ENCODE measurements at regions not wholly inside any gene's neighbourhood (a gene's known extent, or its start where the extent isn't known, plus 50 kb on each side); places are given as distances from the start of the nearest gene placed in this dataset.

DNA sequence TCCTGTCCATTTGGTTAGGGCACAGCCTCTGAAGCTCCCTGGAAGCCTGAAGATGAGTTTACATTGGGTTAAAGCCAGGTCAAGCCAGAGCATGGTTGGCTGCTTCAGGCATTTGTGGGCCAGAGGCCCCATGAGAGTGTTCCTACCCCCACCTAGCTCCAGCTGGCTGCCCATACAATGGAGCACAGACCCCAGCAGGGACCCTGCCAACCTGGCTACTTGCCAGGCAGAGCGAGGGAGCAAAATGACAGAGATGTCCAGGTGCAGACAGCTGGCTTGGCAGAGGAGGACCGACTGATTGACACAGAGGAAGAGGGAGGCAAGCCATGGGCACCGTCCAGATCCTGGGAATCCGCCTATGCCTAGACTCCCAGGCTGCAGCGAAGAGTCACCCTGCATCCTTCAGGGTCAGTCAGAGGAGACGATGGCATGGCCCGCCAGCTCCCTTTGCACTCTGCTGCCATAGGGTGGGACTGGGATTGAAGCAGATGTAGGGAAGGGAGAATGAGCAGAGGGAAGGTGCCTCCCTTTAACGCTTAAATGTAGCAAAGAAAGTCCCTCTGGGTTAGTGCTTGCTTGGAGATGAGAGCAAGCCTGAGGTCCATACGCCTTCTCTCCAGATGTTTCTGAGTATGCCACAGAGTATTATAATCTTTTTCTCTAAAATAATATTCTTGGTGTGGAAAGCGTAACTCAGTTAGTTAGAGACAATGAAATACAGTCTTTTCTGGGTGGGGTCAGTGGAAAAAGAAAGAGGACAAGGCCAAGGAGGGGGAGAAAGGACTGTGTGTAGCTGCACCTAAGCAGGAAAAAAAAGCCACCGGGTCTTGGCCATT is 77.6 kb upstream of the FYN start:
- no peaks in the 10 kb centered on the region for H3K36me3 Mint-ChIP-seq
- H3K27me3 Mint-ChIP-seq: no peaks in the 10 kb centered on the region
- peaks cover 5% of the 10 kb centered on the region for H3K4me1 Mint-ChIP-seq (ENCODE audit: low read depth)
- no peak overlapping the region for H3K4me3 Mint-ChIP-seq
- H3K9me3 Mint-ChIP-seq (ENCODE audit: low read depth): no peaks in the 10 kb centered on the region
- no peak overlapping the region for H3K27ac Mint-ChIP-seq

DNA sequence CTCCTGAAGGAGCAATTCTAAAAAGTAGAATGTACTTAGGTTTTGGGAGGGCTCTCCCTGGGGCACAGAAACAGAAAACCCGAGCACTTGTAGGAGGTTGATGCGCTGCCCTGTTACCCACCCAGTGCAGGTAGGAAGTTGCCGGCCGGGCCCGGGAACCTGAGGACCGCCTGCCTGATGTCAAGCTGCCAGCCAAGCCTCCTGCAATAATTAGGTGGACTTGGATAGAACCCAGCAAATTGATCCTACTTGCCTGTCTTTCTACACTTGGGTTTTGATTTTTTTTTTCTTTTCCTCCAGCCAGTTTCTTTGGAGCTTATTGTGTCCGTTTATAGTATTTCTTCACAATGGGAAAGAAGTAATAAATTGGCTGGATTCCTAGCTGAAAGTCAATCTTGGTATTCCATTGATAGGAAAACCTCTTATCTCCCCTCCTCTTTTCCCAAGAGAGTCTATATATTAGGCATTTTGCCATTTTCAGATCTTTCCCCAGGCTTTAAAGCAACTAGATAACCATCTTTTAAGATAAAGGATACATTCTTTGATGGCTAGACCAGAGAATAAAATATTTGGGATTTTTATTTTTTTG is 78.3 kb upstream of the FYN start:
- Mint-ChIP-seq H3K9me3 (ENCODE audit: low read depth) (no peaks in the 10 kb centered on the region), H3K4me1 (ENCODE audit: low read depth) (peaks cover 5% of the 10 kb centered on the region), H3K36me3 (no peaks in the 10 kb centered on the region), H3K27ac (no peak overlapping the region), H3K4me3 (no peak overlapping the region), H3K27me3 (no peaks in the 10 kb centered on the region)

DNA sequence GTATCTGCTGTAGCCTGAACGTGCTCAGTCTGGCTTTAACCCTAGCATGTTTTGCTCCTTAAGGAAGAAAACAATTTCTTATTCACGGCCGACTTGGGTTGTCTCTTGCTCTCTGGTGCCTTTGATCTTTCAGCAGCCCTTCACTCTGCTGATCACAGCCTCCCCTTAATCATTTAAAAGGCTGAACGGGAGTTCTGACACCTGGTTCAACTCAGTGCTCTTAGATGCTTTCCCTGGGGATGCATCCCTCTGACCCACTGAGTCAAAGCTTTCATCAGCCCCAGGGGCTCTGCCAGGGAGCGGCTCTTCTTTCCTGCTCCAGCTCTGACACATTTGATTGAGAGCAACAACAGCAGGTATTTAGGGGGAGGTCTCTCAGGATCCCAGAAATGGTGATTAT is 79.0 kb upstream of the FYN start:
- peaks cover 5% of the 10 kb centered on the region for H3K4me1 Mint-ChIP-seq (ENCODE audit: low read depth)
- no peak overlapping the region for H3K4me3 Mint-ChIP-seq
- H3K36me3 Mint-ChIP-seq: no peaks in the 10 kb centered on the region
- no peak overlapping the region for H3K27ac Mint-ChIP-seq
- H3K27me3 Mint-ChIP-seq: no peaks in the 10 kb centered on the region
- H3K9me3 Mint-ChIP-seq (ENCODE audit: low read depth): no peaks in the 10 kb centered on the region

DNA sequence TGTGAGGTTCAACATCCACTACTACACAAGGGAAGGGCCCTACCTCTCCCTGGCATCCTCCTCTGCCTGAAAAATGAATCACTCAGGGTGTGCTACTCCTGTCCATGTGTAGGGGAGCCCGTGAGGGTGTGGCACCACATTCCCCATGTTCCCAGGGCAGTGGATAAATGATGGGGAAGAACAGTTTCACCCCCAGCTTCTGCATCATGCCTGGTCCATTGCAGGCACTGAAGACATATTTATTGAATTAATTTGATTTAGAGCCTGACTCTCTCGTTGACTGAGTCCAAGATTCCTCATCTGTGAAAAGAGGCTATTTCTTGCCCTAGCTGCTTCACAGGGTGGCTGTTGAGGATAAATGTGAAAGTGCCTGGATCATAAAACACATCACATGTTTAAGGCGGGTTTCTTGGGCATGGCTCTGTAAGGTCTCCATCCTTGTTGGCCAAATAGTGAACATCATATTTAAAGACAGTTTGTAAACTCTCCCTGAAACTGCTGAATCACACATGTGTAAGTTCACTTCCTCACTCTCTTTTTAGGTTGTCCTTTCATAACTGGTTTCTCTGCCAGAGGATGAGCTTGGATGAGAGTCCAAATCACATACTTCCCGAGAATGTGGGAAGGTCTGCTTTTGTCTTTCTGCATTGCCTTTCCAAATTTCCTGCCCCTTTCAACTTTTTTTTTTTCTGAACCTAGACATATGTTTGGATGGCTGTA is 79.7 kb upstream of the FYN start:
- H3K4me3 Mint-ChIP-seq: no peak overlapping the region
- H3K9me3 Mint-ChIP-seq (ENCODE audit: low read depth): no peaks in the 10 kb centered on the region
- no peaks in the 10 kb centered on the region for H3K27me3 Mint-ChIP-seq
- no peaks in the 10 kb centered on the region for H3K36me3 Mint-ChIP-seq
- H3K27ac Mint-ChIP-seq: no peak overlapping the region
- peaks cover 5% of the 10 kb centered on the region for H3K4me1 Mint-ChIP-seq (ENCODE audit: low read depth)

GRCh38 chr6:111956098-111956497 is 82.8 kb upstream of the FYN start:
- no peak overlapping the region for H3K27ac Mint-ChIP-seq
- peaks cover 5% of the 10 kb centered on the region for H3K4me1 Mint-ChIP-seq (ENCODE audit: low read depth)
- H3K4me3 Mint-ChIP-seq: no peak overlapping the region
- no peaks in the 10 kb centered on the region for H3K36me3 Mint-ChIP-seq
- H3K9me3 Mint-ChIP-seq (ENCODE audit: low read depth): no peaks in the 10 kb centered on the region
- H3K27me3 Mint-ChIP-seq: no peaks in the 10 kb centered on the region

DNA sequence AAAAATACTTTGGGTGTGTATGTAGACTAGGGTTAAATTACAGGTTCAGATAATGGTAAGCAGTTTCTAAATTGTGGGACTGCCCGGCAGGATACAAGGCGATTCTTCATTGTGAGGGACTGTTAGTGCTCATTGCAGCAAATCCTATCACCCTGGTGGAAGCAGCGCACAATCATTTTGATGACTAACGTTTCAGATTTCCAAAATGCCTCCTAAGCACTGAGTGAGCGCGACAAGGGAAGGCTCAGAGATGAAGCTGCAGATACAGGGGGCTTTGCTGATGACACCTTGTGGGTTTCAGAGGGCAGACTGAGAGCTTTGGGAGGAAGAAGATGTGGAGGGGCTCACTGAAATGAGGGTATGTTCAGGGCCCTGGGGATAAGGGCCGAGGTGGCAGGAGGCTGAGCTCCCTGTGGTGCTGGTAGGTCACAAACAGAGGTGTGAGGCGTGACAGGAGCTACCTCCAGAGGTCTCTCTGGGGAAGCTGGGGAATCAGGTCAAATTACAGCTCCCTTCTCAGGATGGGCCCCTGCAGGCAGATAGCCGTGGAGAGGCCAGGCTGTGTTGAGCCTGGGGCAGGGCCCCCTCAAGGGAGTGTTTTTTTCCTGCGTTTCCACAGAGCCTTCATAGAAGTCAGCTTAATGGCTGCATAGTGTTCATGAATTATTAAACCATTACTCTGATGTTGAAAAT is 84.5 kb upstream of the FYN start:
- Mint-ChIP-seq H3K4me1 (ENCODE audit: low read depth) (peaks cover 2% of the 10 kb centered on the region), H3K27ac (no peak overlapping the region), H3K27me3 (no peaks in the 10 kb centered on the region), H3K9me3 (ENCODE audit: low read depth) (no peaks in the 10 kb centered on the region), H3K36me3 (no peaks in the 10 kb centered on the region), H3K4me3 (no peak overlapping the region)

DNA sequence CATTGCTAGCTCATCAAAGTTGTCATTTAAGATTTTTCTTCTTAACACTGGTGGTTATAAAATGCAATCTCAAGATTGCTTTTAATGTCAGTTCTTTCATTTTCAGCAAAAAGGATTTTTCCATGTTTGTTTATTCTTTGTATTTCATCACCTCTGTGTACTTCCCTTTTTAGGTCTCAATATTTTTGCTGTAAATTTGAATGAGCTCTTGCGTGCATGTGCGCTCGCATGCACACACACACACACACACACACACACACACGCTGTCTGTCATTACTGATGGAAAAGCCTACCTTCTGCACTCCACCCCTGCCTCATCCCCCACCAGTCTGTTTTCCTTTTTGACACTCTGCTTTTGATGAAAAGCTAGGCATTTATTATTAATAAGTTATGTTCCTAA is 85.3 kb upstream of the FYN start:
- H3K9me3 Mint-ChIP-seq (ENCODE audit: low read depth): no peaks in the 10 kb centered on the region
- no peak overlapping the region for H3K4me3 Mint-ChIP-seq
- H3K4me1 Mint-ChIP-seq (ENCODE audit: low read depth): no peaks in the 10 kb centered on the region
- H3K36me3 Mint-ChIP-seq: no peaks in the 10 kb centered on the region
- H3K27me3 Mint-ChIP-seq: no peaks in the 10 kb centered on the region
- no peak overlapping the region for H3K27ac Mint-ChIP-seq

DNA sequence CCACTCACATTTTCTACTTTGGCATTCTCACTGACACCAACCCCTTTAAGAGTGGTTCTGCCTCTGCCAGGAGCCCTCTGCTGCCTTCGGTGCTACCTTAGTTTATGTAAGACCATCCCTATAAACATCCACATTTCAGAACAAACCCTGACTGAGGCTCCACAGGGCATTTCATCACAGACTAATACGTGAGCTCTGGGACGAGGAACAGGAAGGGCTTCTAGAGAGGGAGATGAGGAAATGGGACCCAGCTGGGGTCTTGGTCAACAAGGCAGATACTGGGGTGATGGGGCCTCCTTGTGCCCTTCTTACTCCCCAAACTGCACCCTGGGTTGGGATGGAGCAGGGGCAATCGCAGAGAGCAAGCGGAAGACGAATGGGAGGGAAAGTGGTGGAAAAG is 86.5 kb upstream of the FYN start:
- no peak overlapping the region for H3K4me3 Mint-ChIP-seq
- no peaks in the 10 kb centered on the region for H3K9me3 Mint-ChIP-seq (ENCODE audit: low read depth)
- no peaks in the 10 kb centered on the region for H3K4me1 Mint-ChIP-seq (ENCODE audit: low read depth)
- no peaks in the 10 kb centered on the region for H3K36me3 Mint-ChIP-seq
- no peak overlapping the region for H3K27ac Mint-ChIP-seq
- H3K27me3 Mint-ChIP-seq: no peaks in the 10 kb centered on the region

- peaks cover 2% of the 10 kb centered on the region for H3K36me3 Mint-ChIP-seq
- H3K27ac Mint-ChIP-seq: no peak overlapping the region
- H3K4me3 Mint-ChIP-seq: no peak overlapping the region
- peaks cover 16% of the 10 kb centered on the region for H3K4me1 Mint-ChIP-seq (ENCODE audit: low read depth)
- no peaks in the 10 kb centered on the region for H3K9me3 Mint-ChIP-seq (ENCODE audit: low read depth)
- H3K27me3 Mint-ChIP-seq: no peaks in the 10 kb centered on the region
Measured at GRCh38 chr6:111967131-111967530, 86.8 kb upstream of the CCN6 start.

DNA sequence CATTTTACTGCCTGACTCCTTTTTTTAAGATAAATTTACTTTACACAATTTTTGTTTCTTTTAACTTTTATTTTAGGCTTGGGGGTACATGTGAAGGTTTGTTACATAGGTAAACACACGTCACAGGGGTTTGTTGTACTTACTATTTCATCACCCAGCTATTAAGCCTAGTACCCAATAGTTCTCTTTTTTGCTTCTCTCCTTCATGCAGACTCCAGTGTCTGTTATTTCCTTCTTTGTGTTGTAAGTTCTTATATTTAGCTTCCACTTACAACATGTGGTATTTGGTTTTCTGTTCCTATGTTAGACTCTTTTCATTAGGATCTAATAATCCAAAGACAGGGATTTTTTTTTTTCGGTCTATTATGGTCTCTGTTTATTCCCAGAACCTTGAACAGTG is 83.5 kb upstream of the CCN6 start:
- Mint-ChIP-seq H3K9me3 (ENCODE audit: low read depth) (no peaks in the 10 kb centered on the region), H3K27ac (no peak overlapping the region), H3K27me3 (no peaks in the 10 kb centered on the region), H3K36me3 (peaks cover 2% of the 10 kb centered on the region), H3K4me3 (no peak overlapping the region), H3K4me1 (ENCODE audit: low read depth) (peaks cover 48% of the 10 kb centered on the region)

- H3K36me3 Mint-ChIP-seq: peaks cover 2% of the 10 kb centered on the region
- no peaks in the 10 kb centered on the region for H3K27me3 Mint-ChIP-seq
- H3K27ac Mint-ChIP-seq: peak overlapping the region; percentile 93
- no peaks in the 10 kb centered on the region for H3K9me3 Mint-ChIP-seq (ENCODE audit: low read depth)
- no peak overlapping the region for H3K4me3 Mint-ChIP-seq
- H3K4me1 Mint-ChIP-seq (ENCODE audit: low read depth): peaks cover 57% of the 10 kb centered on the region
Measured at GRCh38 chr6:111971181-111971841, 82.6 kb upstream of the CCN6 start.

- H3K27me3 Mint-ChIP-seq: no peaks in the 10 kb centered on the region
- no peak overlapping the region for H3K4me3 Mint-ChIP-seq
- peaks cover 64% of the 10 kb centered on the region for H3K4me1 Mint-ChIP-seq (ENCODE audit: low read depth)
- peak overlapping the region; percentile 93 for H3K27ac Mint-ChIP-seq
- peaks cover 2% of the 10 kb centered on the region for H3K36me3 Mint-ChIP-seq
- no peaks in the 10 kb centered on the region for H3K9me3 Mint-ChIP-seq (ENCODE audit: low read depth)
Measured at GRCh38 chr6:111971866-111972532, 81.9 kb upstream of the CCN6 start.

DNA sequence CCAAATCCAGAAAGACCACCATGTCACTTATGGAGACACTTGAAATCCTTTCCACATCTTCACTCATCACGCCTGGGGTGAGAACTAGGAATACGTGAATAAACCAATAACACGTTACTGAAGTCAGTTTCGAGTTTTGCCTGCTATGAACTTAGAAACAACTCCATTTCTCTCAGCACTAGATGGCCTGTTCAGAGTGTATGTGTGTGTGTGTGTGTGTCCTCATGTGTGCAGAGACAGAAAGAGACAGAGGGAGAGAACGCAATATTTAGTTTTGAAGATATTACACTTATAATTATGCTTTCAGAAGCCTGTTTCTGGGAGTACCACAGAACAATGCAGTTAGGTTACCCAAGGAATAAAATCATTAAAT is 81.2 kb upstream of the CCN6 start:
- Mint-ChIP-seq H3K27ac (peak overlapping the region; percentile 93), H3K9me3 (ENCODE audit: low read depth) (no peaks in the 10 kb centered on the region), H3K4me1 (ENCODE audit: low read depth) (peaks cover 71% of the 10 kb centered on the region), H3K27me3 (no peaks in the 10 kb centered on the region), H3K36me3 (no peaks in the 10 kb centered on the region), H3K4me3 (peak overlapping the region; percentile 54)

- H3K27ac Mint-ChIP-seq: peak overlapping the region; percentile 93
- H3K4me1 Mint-ChIP-seq (ENCODE audit: low read depth): peaks cover 76% of the 10 kb centered on the region
- no peaks in the 10 kb centered on the region for H3K9me3 Mint-ChIP-seq (ENCODE audit: low read depth)
- no peaks in the 10 kb centered on the region for H3K36me3 Mint-ChIP-seq
- H3K27me3 Mint-ChIP-seq: no peaks in the 10 kb centered on the region
- H3K4me3 Mint-ChIP-seq: peak overlapping the region; percentile 54
Measured at GRCh38 chr6:111973118-111973761, 80.7 kb upstream of the CCN6 start.
